Loucy (cell line): ENCODE measurements at regions not wholly inside any gene's neighbourhood (a gene's known extent, or its start where the extent isn't known, plus 50 kb on each side); places are given as distances from the start of the nearest gene placed in this dataset.

Source experiments
- CTCF ChIP-seq: fragments of 200-600 bp; sonication (generic); conservative IDR thresholded peaks from 2 replicates; pipeline ENCODE4 v1.5.1; 2014; ENCODE audit warnings: mild to moderate bottlenecking, antibody characterized with exemption, low read length
- EZH2phosphoT487 ChIP-seq: fragments of 200-600 bp; IDR thresholded peaks from 2 replicates; pipeline ENCODE4 v1.6.1; 2018; ENCODE audit warnings: antibody characterized with exemption, mild to moderate bottlenecking, moderate library complexity, borderline replicate concordance

DNA sequence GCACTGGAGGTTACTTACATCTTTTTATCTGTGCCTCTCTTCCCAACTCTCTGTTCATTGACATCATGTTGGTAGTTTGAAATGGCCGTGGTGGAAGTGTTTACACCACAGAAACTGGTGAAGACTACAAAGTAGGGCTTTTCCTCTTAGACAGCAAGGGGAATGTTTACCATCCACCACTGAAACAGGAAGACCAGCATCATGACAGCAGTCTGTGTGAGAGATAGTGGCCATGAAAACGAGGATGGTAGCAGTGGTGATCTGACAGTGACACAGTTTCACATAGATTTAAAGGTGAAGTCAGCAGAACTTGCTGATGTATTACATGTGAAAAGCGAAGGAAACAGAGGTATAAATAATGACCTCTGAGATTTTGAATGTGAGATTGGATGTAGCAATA lies 115.7 kb downstream of the CCDC71L start:
- no peak for TF ChIP-seq CTCF
- no peak for TF ChIP-seq EZH2phosphoT487
